ENCODE measurements at regions not wholly inside any gene's neighbourhood (a gene's known extent, or its start where the extent isn't known, plus 50 kb on each side); places are given as distances from the start of the nearest gene placed in this dataset.

- no TSS peak for BruUV-seq (replicated peaks)
- in situ Hi-C loops (cut with MboI) (loop anchor here (25.0 kb wide), 1 partner anchor 395 kb away; no protein-coding TSS in a partner anchor), intact Hi-C loops (cut with micrococcal nuclease; ENCODE audit: unreplicated experiment) (no loop called here)
- Histone ChIP-seq H3K4me2 (ENCODE audit: control insufficient read depth, insufficient read depth) (no peak overlapping the region), H3K27ac (ENCODE audit: control insufficient read depth, insufficient read depth) (no peak overlapping the region), H3K36me3 (ENCODE audit: control insufficient read depth in 2 of 2, insufficient read depth in 2 of 2, low read length in 1 of 2) (no peaks in the 10 kb centered on the region), H3K4me1 (ENCODE audit: control insufficient read depth, insufficient read depth, low read length) (no peaks in the 10 kb centered on the region), H3K27me3 (replicated peaks in 1 of 2; ENCODE audit: control insufficient read depth in 2 of 2, insufficient read depth in 2 of 2, low read length in 1 of 2) (no peaks in the 10 kb centered on the region), H3K4me3 (no peak overlapping the region), H4K20me1 (ENCODE audit: control insufficient read depth, insufficient read depth) (no peaks in the 10 kb centered on the region), H3K79me2 (ENCODE audit: control insufficient read depth, insufficient read depth, low read length) (no peaks in the 10 kb centered on the region), H2AFZ (ENCODE audit: control insufficient read depth, low read depth, low read length) (no peak overlapping the region), H3K9me3 (replicated peaks; ENCODE audit: control insufficient read depth, insufficient read depth, low read length) (no peaks in the 10 kb centered on the region), H3K9ac (ENCODE audit: control insufficient read depth, insufficient read depth, low read length) (no peak overlapping the region)
- ChIA-PET CTCF (no interaction called here), POLR2A (no interaction called here), RAD21 (ENCODE audit: unreplicated experiment) (no interaction called here), SMC1A (ENCODE audit: uncharacterized antibody, unreplicated experiment) (interaction anchor here (0.8 kb wide), 1 partner anchor 22 kb away, joined by 4 read pairs; no protein-coding TSS in a partner anchor)
- TF ChIP-seq SMC3 (IDR thresholded peaks at IDR 0.05; ENCODE audit: borderline replicate concordance, low read length) (no peak), ATF3 (IDR thresholded peaks at IDR 0.05; ENCODE audit: borderline replicate concordance, extremely low read depth, low read depth, low read length) (no peak), LARP7 (IDR thresholded peaks at IDR 0.05) (no peak), ASH2L (IDR thresholded peaks at IDR 0.05; ENCODE audit: borderline replicate concordance, low read depth) (no peak), BHLHE40 (IDR thresholded peaks at IDR 0.05; ENCODE audit: borderline replicate concordance in 1 of 2, low read depth in 2 of 2, low read length in 1 of 2) (no peak), E2F4 (IDR thresholded peaks at IDR 0.05; ENCODE audit: low read depth, low read length) (no peak), MEF2A (IDR thresholded peaks at IDR 0.05; ENCODE audit: insufficient read depth, low read depth, low read length) (no peak), PAX8 (IDR thresholded peaks at IDR 0.05) (no peak), ZSCAN29 (IDR thresholded peaks at IDR 0.05) (no peak)
- 20% methylated on average over 2 of the region's 2 CpGs for WGBS (ENCODE audit: insufficient coverage, insufficient replicate concordance, low lambda C conversion rate, missing lambda C conversion rate)
- FAIRE-seq (no peak), DNase-seq (ENCODE audit: low read depth, low spot score) (no peak), ATAC-seq (no peak)
Measured at GRCh38 chr10:21257191-21257590, 268.3 kb downstream of the SKIDA1 start.
